ENCODE measurements at regions not wholly inside any gene's neighbourhood (a gene's known extent, or its start where the extent isn't known, plus 50 kb on each side); places are given as distances from the start of the nearest gene placed in this dataset.

- no peak for ATAC-seq
- no peak for DNase-seq
- Mint-ChIP-seq H3K27me3 (ENCODE audit: low read depth) (no peaks in the 10 kb centered on the region), H3K4me3 (no peak overlapping the region), H3K36me3 (ENCODE audit: insufficient read depth) (no peaks in the 10 kb centered on the region), H3K9me3 (peaks cover 3% of the 10 kb centered on the region), H3K4me1 (ENCODE audit: low read depth) (no peaks in the 10 kb centered on the region)
Measured at GRCh38 chr3:145175626-145176025, 985.4 kb downstream of the PLOD2 start.

DNA sequence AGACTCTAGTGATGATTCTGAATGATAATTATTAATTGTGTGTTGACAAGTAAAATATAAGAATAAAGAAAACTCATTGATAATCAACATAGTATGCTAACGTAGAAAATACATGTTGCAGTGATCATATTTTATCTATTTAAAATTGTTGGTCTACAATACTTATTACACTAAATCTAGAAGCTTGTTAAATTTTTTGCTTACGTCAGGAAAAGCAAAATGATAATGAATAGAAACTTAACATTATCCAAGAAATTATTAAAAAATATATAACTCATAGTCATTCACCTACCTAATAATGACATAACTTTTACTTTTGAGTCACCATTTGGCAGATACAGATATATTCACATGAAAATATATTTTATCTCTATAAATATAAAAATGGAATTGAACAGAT, 984.1 kb downstream of the PLOD2 start:
- H3K4me1 Mint-ChIP-seq (ENCODE audit: low read depth), result no peaks in the 10 kb centered on the region
- H3K36me3 Mint-ChIP-seq (ENCODE audit: insufficient read depth), result no peaks in the 10 kb centered on the region
- no peak overlapping the region for H3K4me3 Mint-ChIP-seq
- ATAC-seq (no peak), DNase-seq (no peak)
- no peaks in the 10 kb centered on the region for H3K27me3 Mint-ChIP-seq (ENCODE audit: low read depth)
- H3K9me3 Mint-ChIP-seq, result no peaks in the 10 kb centered on the region

GRCh38 chr3:145177828-145178227, 983.2 kb downstream of the PLOD2 start:
- H3K9me3 Mint-ChIP-seq, result no peaks in the 10 kb centered on the region
- H3K36me3 Mint-ChIP-seq (ENCODE audit: insufficient read depth), result no peaks in the 10 kb centered on the region
- ATAC-seq (no peak), DNase-seq (no peak)
- no peaks in the 10 kb centered on the region for H3K4me1 Mint-ChIP-seq (ENCODE audit: low read depth)
- no peaks in the 10 kb centered on the region for H3K27me3 Mint-ChIP-seq (ENCODE audit: low read depth)
- no peak overlapping the region for H3K4me3 Mint-ChIP-seq

- no peak overlapping the region for H3K4me3 Mint-ChIP-seq
- no peaks in the 10 kb centered on the region for H3K9me3 Mint-ChIP-seq
- ATAC-seq (no peak), DNase-seq (no peak)
- H3K27me3 Mint-ChIP-seq (ENCODE audit: low read depth), result no peaks in the 10 kb centered on the region
- H3K36me3 Mint-ChIP-seq (ENCODE audit: insufficient read depth), result no peaks in the 10 kb centered on the region
- no peaks in the 10 kb centered on the region for H3K4me1 Mint-ChIP-seq (ENCODE audit: low read depth)
Measured at GRCh38 chr3:145182196-145182911, 978.6 kb downstream of the PLOD2 start.

GRCh38 chr3:145183261-145183660, 977.7 kb downstream of the PLOD2 start:
- H3K36me3 Mint-ChIP-seq (ENCODE audit: insufficient read depth), result no peaks in the 10 kb centered on the region
- H3K9me3 Mint-ChIP-seq, result no peaks in the 10 kb centered on the region
- ATAC-seq, result no peak
- H3K27me3 Mint-ChIP-seq (ENCODE audit: low read depth), result no peaks in the 10 kb centered on the region
- no peaks in the 10 kb centered on the region for H3K4me1 Mint-ChIP-seq (ENCODE audit: low read depth)
- H3K4me3 Mint-ChIP-seq, result no peak overlapping the region
- DNase-seq, result no peak

GRCh38 chr3:145188079-145188770, 972.8 kb downstream of the PLOD2 start:
- DNase-seq (no peak), ATAC-seq (no peak)
- Mint-ChIP-seq H3K9me3 (no peaks in the 10 kb centered on the region), H3K36me3 (ENCODE audit: insufficient read depth) (no peaks in the 10 kb centered on the region), H3K4me3 (no peak overlapping the region), H3K4me1 (ENCODE audit: low read depth) (no peaks in the 10 kb centered on the region), H3K27me3 (ENCODE audit: low read depth) (no peaks in the 10 kb centered on the region)

DNA sequence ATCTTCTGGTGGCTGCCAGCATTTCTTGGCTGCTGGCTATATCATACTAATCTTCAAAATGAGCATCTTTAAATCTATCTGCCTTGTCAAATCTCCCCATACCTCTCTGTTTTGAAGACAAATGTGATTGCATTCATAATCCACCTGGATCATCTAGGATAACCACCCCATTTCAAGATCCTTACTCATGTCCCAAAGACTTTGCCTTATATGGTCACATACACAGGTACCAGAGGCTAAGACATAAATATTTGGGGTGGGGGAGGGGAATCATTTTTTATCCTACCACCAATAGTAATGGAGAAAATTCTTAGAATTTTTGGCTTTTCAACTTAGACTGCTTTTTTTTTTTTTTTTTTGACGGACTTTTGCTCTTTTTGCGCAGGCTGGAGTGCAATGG, 970.8 kb downstream of the PLOD2 start:
- no peaks in the 10 kb centered on the region for H3K9me3 Mint-ChIP-seq
- H3K27me3 Mint-ChIP-seq (ENCODE audit: low read depth), result no peaks in the 10 kb centered on the region
- ATAC-seq, result no peak
- no peak for DNase-seq
- H3K4me3 Mint-ChIP-seq, result no peak overlapping the region
- no peaks in the 10 kb centered on the region for H3K36me3 Mint-ChIP-seq (ENCODE audit: insufficient read depth)
- H3K4me1 Mint-ChIP-seq (ENCODE audit: low read depth), result no peaks in the 10 kb centered on the region

DNA sequence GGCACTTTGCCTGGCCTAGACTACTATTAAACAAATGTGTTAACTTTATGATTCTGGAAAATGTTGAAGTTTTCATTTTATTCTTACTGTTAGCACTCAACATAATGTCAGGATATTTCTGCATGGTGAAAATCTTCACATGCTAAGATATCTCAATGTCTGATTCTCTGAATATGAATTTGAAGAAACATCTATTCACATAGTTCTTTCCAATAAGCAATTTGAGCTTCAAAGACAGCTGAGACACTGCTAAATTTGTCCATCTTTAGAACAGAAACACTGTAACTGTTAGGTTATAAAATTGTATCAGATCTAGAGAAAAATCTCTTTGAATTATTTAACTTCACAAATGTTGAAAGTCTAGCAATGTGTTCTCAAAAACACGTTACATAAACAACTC, 970.2 kb downstream of the PLOD2 start:
- Mint-ChIP-seq H3K9me3 (no peaks in the 10 kb centered on the region), H3K27me3 (ENCODE audit: low read depth) (no peaks in the 10 kb centered on the region), H3K36me3 (ENCODE audit: insufficient read depth) (no peaks in the 10 kb centered on the region), H3K4me1 (ENCODE audit: low read depth) (no peaks in the 10 kb centered on the region), H3K4me3 (no peak overlapping the region)
- DNase-seq (no peak), ATAC-seq (no peak)

- no peaks in the 10 kb centered on the region for H3K27me3 Mint-ChIP-seq (ENCODE audit: low read depth)
- no peaks in the 10 kb centered on the region for H3K9me3 Mint-ChIP-seq
- no peaks in the 10 kb centered on the region for H3K4me1 Mint-ChIP-seq (ENCODE audit: low read depth)
- no peak for DNase-seq
- H3K36me3 Mint-ChIP-seq (ENCODE audit: insufficient read depth), result no peaks in the 10 kb centered on the region
- ATAC-seq, result no peak
- no peak overlapping the region for H3K4me3 Mint-ChIP-seq
Measured at GRCh38 chr3:145191543-145191942, 969.4 kb downstream of the PLOD2 start.

GRCh38 chr3:145197051-145197820, 963.7 kb downstream of the PLOD2 start:
- no peak for ATAC-seq
- Mint-ChIP-seq H3K36me3 (ENCODE audit: insufficient read depth) (no peaks in the 10 kb centered on the region), H3K27me3 (ENCODE audit: low read depth) (no peaks in the 10 kb centered on the region), H3K9me3 (peaks cover 13% of the 10 kb centered on the region), H3K4me1 (ENCODE audit: low read depth) (no peaks in the 10 kb centered on the region), H3K4me3 (no peak overlapping the region)
- DNase-seq, result no peak

DNA sequence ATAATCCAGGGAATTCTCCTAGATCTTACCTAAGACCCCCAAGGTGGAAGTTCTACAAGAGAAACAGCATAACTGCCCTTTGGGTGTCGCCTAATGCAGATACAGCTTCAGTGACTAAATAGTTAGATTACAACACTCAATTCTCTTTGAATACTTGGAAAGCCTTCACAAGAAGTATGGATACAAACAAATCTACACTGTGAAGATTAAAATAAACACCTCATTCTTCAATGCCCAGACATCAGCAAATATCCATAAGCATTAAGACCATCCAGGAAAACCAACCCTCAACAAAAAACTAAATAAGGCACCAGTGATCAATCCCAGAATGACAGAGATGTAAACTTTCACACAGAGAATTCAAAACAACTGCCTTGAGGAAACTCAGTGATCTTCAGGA, 963.2 kb downstream of the PLOD2 start:
- Mint-ChIP-seq H3K9me3 (peaks cover 13% of the 10 kb centered on the region), H3K27me3 (ENCODE audit: low read depth) (no peaks in the 10 kb centered on the region), H3K36me3 (ENCODE audit: insufficient read depth) (no peaks in the 10 kb centered on the region), H3K4me1 (ENCODE audit: low read depth) (no peaks in the 10 kb centered on the region), H3K4me3 (no peak overlapping the region)
- ATAC-seq (no peak), DNase-seq (no peak)

DNA sequence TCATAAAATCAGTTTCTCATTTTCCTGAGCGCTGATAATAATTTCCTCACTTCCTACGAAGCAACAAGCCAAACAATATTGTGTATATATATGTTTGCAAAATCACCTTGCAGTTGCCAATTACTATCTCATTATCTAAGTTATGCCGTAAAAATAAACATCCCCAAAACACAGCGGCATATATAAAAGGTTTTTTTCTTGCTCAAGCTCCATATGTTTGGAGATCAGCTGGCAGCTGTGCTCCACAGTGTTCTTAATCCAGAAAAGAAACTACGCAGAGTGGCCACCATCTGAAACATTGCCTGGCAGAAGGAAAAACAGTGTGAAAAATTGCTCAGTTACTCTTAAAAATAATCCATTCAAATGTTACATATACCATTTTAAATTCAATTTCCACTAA, 951.4 kb downstream of the PLOD2 start:
- Mint-ChIP-seq H3K27me3 (ENCODE audit: low read depth) (no peaks in the 10 kb centered on the region), H3K4me3 (no peak overlapping the region), H3K4me1 (ENCODE audit: low read depth) (no peaks in the 10 kb centered on the region), H3K36me3 (ENCODE audit: insufficient read depth) (no peaks in the 10 kb centered on the region), H3K9me3 (peaks cover 3% of the 10 kb centered on the region)
- DNase-seq, result no peak
- no peak for ATAC-seq

GRCh38 chr3:145219355-145220235, 941.4 kb downstream of the PLOD2 start:
- H3K27me3 Mint-ChIP-seq (ENCODE audit: low read depth), result no peaks in the 10 kb centered on the region
- no peaks in the 10 kb centered on the region for H3K4me1 Mint-ChIP-seq (ENCODE audit: low read depth)
- DNase-seq, result no peak
- ATAC-seq, result no peak
- no peaks in the 10 kb centered on the region for H3K36me3 Mint-ChIP-seq (ENCODE audit: insufficient read depth)
- H3K9me3 Mint-ChIP-seq, result no peaks in the 10 kb centered on the region
- no peak overlapping the region for H3K4me3 Mint-ChIP-seq

GRCh38 chr3:145224886-145225285, 936.1 kb downstream of the PLOD2 start:
- H3K4me1 Mint-ChIP-seq (ENCODE audit: low read depth), result no peaks in the 10 kb centered on the region
- no peak overlapping the region for H3K4me3 Mint-ChIP-seq
- ATAC-seq (no peak), DNase-seq (no peak)
- H3K27me3 Mint-ChIP-seq (ENCODE audit: low read depth), result no peaks in the 10 kb centered on the region
- no peaks in the 10 kb centered on the region for H3K9me3 Mint-ChIP-seq
- no peaks in the 10 kb centered on the region for H3K36me3 Mint-ChIP-seq (ENCODE audit: insufficient read depth)

Measured in activated T-cell treated with anti-CD3 and anti-CD28 coated beads, Interleukin-2, amount 50 U/mL, for 4 hours (primary cell).